BJ (cell line): ENCODE measurements at regions not wholly inside any gene's neighbourhood (a gene's known extent, or its start where the extent isn't known, plus 50 kb on each side); places are given as distances from the start of the nearest gene placed in this dataset.

Experiments
- CTCF ChIA-PET: fragments of 350-600 bp; formaldehyde crosslinking; extraction: SDS; loops from one replicate; lab custom pipeline; 2021; ENCODE audit warnings: antibody characterized with exemption, inconsistent platforms; lab: Yijun Ruan, JAX
- POLR2A ChIA-PET: fragments of 300-600 bp; sonication (Branson Sonifier 250); formaldehyde crosslinking; extraction: SDS; loops from one replicate; lab custom pipeline; 2021; ENCODE audit warnings: antibody characterized with exemption; lab: Charles Lee
- DNase-seq: peaks from one replicate; pipeline ENCODE4 v3.0.0-alpha.2; 2011; ENCODE audit warnings: low read depth
- H3K27me3 ChIP-seq: 2 replicates; pipeline ENCODE4 v1.6.0; 2011; ENCODE audit warnings: low read length; ENCODE audit not compliant: control insufficient read depth, insufficient read depth
- H3K36me3 ChIP-seq: 2 replicates; pipeline ENCODE4 v1.5.1; 2011; ENCODE audit warnings: low read length; ENCODE audit not compliant: control insufficient read depth, insufficient read depth
- H3K4me3 ChIP-seq: 2 replicates; pipeline ENCODE4 v1.5.1; 2011; ENCODE audit warnings: low read depth, mild to moderate bottlenecking, control low read depth, low read length
- CTCF ChIP-seq: IDR thresholded peaks from 2 replicates; pipeline ENCODE4 v1.5.1; 2011; ENCODE audit warnings: low read depth, mild to moderate bottlenecking, control low read depth, inconsistent platforms, low read length, moderate library complexity; ENCODE audit not compliant: insufficient read depth

GRCh38 chr18:75635096-75635495 lies 207.6 kb upstream of the SMIM21 start:
- Histone ChIP-seq H3K4me3 (no peak overlapping the region), H3K36me3 (no peaks in the 10 kb centered on the region), H3K27me3 (no peaks in the 10 kb centered on the region; the same call in 1 of the 2 replicates)
- POLR2A ChIA-PET, result no interaction called here
- DNase-seq, result no peak
- CTCF ChIA-PET, result no interaction called here
- no peak for TF ChIP-seq CTCF

GRCh38 chr18:75625966-75626365 lies 198.5 kb upstream of the SMIM21 start:
- H3K4me3 ChIP-seq, result no peak overlapping the region
- CTCF ChIA-PET, result no interaction called here
- DNase-seq, result no peak
- H3K36me3 ChIP-seq, result no peaks in the 10 kb centered on the region
- no peaks in the 10 kb centered on the region; the same call in 1 of the 2 replicates for H3K27me3 ChIP-seq
- POLR2A ChIA-PET, result interaction anchor here (0.6 kb wide), 1 partner anchor 103 kb away, joined by 3 read pairs; no protein-coding TSS in a partner anchor
- TF ChIP-seq CTCF, result no peak

GRCh38 chr18:75624869-75625268 lies 197.4 kb upstream of the SMIM21 start:
- POLR2A ChIA-PET, result no interaction called here
- DNase-seq, result no peak
- H3K4me3 ChIP-seq, result no peak overlapping the region

GRCh38 chr18:75621818-75622217 lies 194.3 kb upstream of the SMIM21 start:
- ChIA-PET POLR2A (no interaction called here), CTCF (no interaction called here)
- H3K27me3 ChIP-seq, result no peaks in the 10 kb centered on the region
- no peaks in the 10 kb centered on the region for H3K36me3 ChIP-seq
- H3K4me3 ChIP-seq, result no peak overlapping the region
- no peak for TF ChIP-seq CTCF
- DNase-seq, result no peak

More at GRCh38 chr18:75624869-75625268, 197.4 kb upstream of the SMIM21 start:
- TF ChIP-seq CTCF, result no peak
- no peaks in the 10 kb centered on the region for H3K36me3 ChIP-seq
- CTCF ChIA-PET, result no interaction called here
- no peaks in the 10 kb centered on the region; the same call in 1 of the 2 replicates for H3K27me3 ChIP-seq

GRCh38 chr18:75618146-75618545 lies 190.6 kb upstream of the SMIM21 start:
- Histone ChIP-seq H3K36me3 (no peaks in the 10 kb centered on the region), H3K27me3 (no peaks in the 10 kb centered on the region), H3K4me3 (no peak overlapping the region)
- DNase-seq, result no peak
- CTCF ChIA-PET, result interaction anchor here (0.9 kb wide), 1 partner anchor 10 kb away, joined by 4 read pairs; no protein-coding TSS in a partner anchor
- POLR2A ChIA-PET, result no interaction called here
- TF ChIP-seq CTCF, result no peak
